H54 (cell line): ENCODE measurements at regions not wholly inside any gene's neighbourhood (a gene's known extent, or its start where the extent isn't known, plus 50 kb on each side); places are given as distances from the start of the nearest gene placed in this dataset.

Experiments
- DNase-seq: peaks from one replicate; pipeline ENCODE4 v3.0.0; 2011; ENCODE audit warnings: low spot score, mixed read lengths; ENCODE audit not compliant: insufficient read length
- FAIRE-seq: peaks from 3 replicates; lab custom pipeline; 2011; peaks lifted over from hg19 to GRCh38; lab: Jason Lieb, UNC
- POLR2A ChIP-seq: IDR thresholded peaks from 2 replicates; pipeline ENCODE4 v1.6.1; 2011; ENCODE audit warnings: low read depth, mild to moderate bottlenecking, low read length

- no peak for TF ChIP-seq POLR2A
- DNase-seq (no peak), FAIRE-seq (no peak)
Measured at GRCh38 chr3:22088204-22088603, 337.2 kb upstream of the ZNF385D start.

- no peak for TF ChIP-seq POLR2A
- no peak for DNase-seq
- FAIRE-seq, result no peak
Measured at GRCh38 chr3:22089284-22089683, 338.3 kb upstream of the ZNF385D start.

DNA sequence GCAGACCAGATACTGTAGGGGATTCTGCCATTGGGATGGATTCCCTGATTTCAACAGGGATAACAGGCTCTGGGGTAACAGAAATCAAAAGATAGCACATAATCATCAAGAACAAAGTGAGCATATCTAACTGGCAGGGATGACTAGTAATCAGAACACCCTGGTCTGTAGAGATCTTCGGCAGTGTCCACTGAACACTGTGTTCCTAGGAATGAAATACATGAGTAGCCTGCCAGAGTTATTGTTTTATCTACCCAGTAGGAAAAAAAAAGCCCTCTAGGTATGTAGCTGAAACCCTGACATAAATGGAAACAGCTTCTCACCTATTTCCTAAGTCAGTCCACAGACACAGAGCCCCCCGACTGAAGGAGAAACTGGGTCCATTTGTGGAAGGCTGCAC is 340.3 kb upstream of the ZNF385D start:
- TF ChIP-seq POLR2A, result no peak
- FAIRE-seq, result no peak

GRCh38 chr3:22098021-22098420 is 347.0 kb upstream of the ZNF385D start:
- no peak for FAIRE-seq
- TF ChIP-seq POLR2A, result no peak
- no peak for DNase-seq

More for the DNA sequence above, 340.3 kb upstream of the ZNF385D start:
- no peak for DNase-seq

GRCh38 chr3:22101351-22101750 is 350.3 kb upstream of the ZNF385D start:
- DNase-seq (no peak), FAIRE-seq (no peak)
- TF ChIP-seq POLR2A, result no peak

DNA sequence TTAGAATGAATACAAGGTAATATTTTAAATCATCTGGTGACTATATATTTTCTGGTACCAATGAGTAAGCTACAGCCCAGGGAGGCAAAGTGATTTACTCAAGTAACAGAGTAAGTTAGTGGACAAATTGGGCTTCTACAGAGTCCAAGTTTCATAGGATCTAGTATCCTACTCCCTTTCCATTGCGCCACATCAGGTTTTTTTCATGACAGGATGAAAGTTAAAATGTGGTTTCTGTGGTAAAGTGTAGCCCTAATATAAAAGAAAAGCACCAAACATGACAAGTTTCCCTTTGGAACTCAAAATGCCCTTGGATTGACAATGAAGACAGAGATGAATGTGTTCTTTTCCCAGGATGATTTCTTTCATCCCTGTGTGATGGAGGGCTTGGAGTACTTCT is 350.8 kb upstream of the ZNF385D start:
- no peak for FAIRE-seq
- TF ChIP-seq POLR2A, result no peak
- no peak for DNase-seq

- TF ChIP-seq POLR2A, result no peak
- no peak for DNase-seq
- no peak for FAIRE-seq
Measured at GRCh38 chr3:22103423-22103822, 352.4 kb upstream of the ZNF385D start.

DNA sequence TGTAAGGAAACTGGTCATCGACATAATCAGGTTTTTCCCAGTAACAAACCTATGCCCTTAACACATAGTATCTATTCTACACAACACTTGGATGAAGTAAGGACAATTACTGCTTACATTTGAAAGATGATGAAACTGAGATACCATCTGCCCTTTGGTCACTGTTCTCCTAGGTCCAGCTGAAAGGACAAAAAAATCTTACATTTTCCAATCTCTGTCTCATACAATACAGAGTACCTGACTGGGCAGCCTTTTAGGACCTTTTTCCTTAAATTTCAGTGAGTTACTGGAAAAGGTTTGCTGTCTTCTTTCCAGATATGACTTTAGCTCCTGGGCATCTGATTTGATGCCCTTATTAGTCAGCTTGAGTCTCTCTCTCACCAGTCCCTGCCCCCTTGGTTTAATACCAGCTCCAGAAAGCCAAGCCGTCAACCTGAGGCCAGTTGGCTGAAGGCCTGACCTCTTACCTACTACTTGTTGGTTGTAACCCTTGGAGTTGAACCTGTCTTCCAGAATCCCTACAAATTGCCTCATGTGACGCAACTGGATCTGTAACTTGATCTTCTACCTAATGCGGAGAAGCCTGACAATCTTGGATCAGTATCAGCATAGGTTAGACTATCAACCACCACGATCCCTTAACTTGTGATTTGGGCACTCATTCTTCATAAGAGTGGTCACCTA is 355.3 kb upstream of the ZNF385D start:
- FAIRE-seq (no peak), DNase-seq (no peak)
- no peak for TF ChIP-seq POLR2A

- no peak for TF ChIP-seq POLR2A
- FAIRE-seq (no peak), DNase-seq (no peak)
Measured at GRCh38 chr3:22111226-22111625, 360.2 kb upstream of the ZNF385D start.

DNA sequence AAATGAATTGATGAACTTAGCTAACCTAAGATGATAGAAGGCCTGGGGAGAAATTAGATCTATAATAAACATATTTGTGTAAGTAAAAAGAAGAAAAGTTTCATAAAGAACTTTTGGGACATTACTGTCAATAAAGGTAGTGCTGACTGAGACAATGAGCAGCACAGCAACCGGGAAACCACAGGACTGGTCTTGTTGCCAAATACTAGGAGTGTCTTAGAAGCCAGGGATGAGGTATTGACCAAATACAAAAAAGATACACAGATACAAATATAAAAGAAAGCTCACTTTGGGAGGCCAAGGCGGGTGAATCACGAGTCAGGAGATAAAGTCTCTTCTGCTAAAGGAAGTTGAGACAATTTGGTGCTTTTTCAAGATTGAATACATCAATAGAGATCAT is 362.4 kb upstream of the ZNF385D start:
- no peak for DNase-seq
- no peak for FAIRE-seq
- no peak for TF ChIP-seq POLR2A

DNA sequence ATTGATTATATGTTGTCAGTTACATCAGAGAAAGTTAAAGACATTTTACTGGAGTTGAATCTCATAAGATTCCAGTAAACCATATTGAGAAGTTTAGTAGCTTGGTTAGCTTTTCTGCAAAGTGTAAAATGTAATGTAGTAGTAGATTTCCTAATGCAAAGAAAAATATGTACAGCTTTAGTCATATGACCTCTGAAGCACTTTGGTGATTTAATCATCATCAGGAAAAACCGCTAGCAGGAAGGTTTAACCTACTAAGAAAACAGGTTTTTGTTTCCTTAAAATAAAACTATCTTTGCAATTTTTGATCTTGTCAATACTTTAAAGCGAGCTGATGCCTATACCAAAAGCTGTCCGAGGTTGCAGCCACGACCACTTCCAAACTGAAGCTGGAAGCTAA is 364.6 kb upstream of the ZNF385D start:
- no peak for FAIRE-seq
- no peak for TF ChIP-seq POLR2A

GRCh38 chr3:22117091-22117490 is 366.1 kb upstream of the ZNF385D start:
- DNase-seq (no peak), FAIRE-seq (no peak)
- TF ChIP-seq POLR2A, result no peak

More for the DNA sequence above, 364.6 kb upstream of the ZNF385D start:
- no peak for DNase-seq

GRCh38 chr3:22117751-22118346 is 366.8 kb upstream of the ZNF385D start:
- no peak for DNase-seq
- TF ChIP-seq POLR2A, result no peak
- FAIRE-seq, result no peak

DNA sequence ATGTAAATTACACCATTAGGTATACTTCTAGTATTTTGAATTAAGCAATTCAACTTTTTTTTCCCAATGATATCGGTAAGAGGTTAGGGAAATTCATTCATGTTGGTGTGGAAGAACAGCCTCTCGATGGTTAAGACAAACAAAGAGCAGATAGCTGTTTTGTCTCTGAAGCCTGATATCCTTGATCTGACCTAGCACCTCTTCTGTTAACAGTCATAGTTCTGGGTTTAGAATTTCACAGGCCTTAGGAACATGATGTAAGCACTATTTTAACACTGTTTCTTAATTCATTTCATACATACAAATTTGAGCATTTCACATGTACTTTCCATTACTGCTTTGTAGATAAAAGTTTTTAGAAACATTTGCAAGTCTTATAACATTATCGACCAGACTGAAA is 367.5 kb upstream of the ZNF385D start:
- DNase-seq (no peak), FAIRE-seq (no peak)
- no peak for TF ChIP-seq POLR2A
